Keratinocyte (primary cell): ENCODE measurements at regions not wholly inside any gene's neighbourhood (a gene's known extent, or its start where the extent isn't known, plus 50 kb on each side); places are given as distances from the start of the nearest gene placed in this dataset.

Source experiments
- DNase-seq: peaks from one replicate; pipeline ENCODE4 v3.0.0-alpha.2; 2011; ENCODE audit warnings: low read depth, missing footprints, low spot score
- FAIRE-seq: peaks from 2 replicates; lab custom pipeline; 2011; peaks lifted over from hg19 to GRCh38; lab: Jason Lieb, UNC
- H2AFZ ChIP-seq: 2 replicates; pipeline ENCODE4 v1.6.0; 2012; ENCODE audit warnings: low read length, control low read depth, inconsistent platforms; ENCODE audit not compliant: control insufficient read depth
- H3K27ac ChIP-seq: 2 replicates; pipeline ENCODE4 v1.5.1; 2011; ENCODE audit warnings: low read length; ENCODE audit not compliant: control insufficient read depth, insufficient read depth
- H3K27me3 ChIP-seq: 3 replicates; pipeline ENCODE4 v1.6.0; 2011; ENCODE audit warnings: low read length; ENCODE audit not compliant: control insufficient read depth, insufficient read depth; ENCODE audit errors: extremely low read depth
- H3K36me3 ChIP-seq, 2 experiments: 2 replicates in 1 of 2; 3 replicates in 1 of 2; pipeline ENCODE4 v1.5.1; 2011; ENCODE audit warnings: low read length in 2 of 2, mild to moderate bottlenecking in 1 of 2; ENCODE audit not compliant: control insufficient read depth in 2 of 2, insufficient read depth in 2 of 2; ENCODE audit errors: extremely low read depth in 1 of 2
- H3K4me1 ChIP-seq: 3 replicates; pipeline ENCODE4 v1.5.1; 2011; ENCODE audit warnings: low read length; ENCODE audit not compliant: control insufficient read depth, insufficient read depth; ENCODE audit errors: extremely low read depth
- H3K4me2 ChIP-seq: 3 replicates; pipeline ENCODE4 v1.6.0; 2011; ENCODE audit warnings: low read depth, low read length; ENCODE audit not compliant: control insufficient read depth, insufficient read depth; ENCODE audit errors: extremely low read depth
- H3K4me3 ChIP-seq, 3 experiments: fragments of 200-600 bp in 1 of 3; sonication (generic) in 1 of 3; 2 replicates in 2 of 3; 3 replicates in 1 of 3; pipeline ENCODE4 v1.5.1; 2011 to 2016; ENCODE audit warnings: low read length in 3 of 3, mild to moderate bottlenecking in 3 of 3, control low read depth in 2 of 3, inconsistent platforms in 1 of 3, low read depth in 1 of 3, mixed read lengths in 1 of 3, mixed run types in 1 of 3, moderate library complexity in 1 of 3; ENCODE audit not compliant: control insufficient read depth in 2 of 3, insufficient read depth in 2 of 3; ENCODE audit errors: extremely low read depth in 1 of 3
- H3K79me2 ChIP-seq: 2 replicates; pipeline ENCODE4 v1.6.0; 2012; ENCODE audit warnings: low read length; ENCODE audit not compliant: control insufficient read depth, insufficient read depth
- H3K9ac ChIP-seq: 3 replicates; pipeline ENCODE4 v1.6.0; 2011; ENCODE audit warnings: low read length; ENCODE audit not compliant: control insufficient read depth, insufficient read depth; ENCODE audit errors: extremely low read depth
- H3K9me1 ChIP-seq: 3 replicates; pipeline ENCODE4 v1.6.0; 2011; ENCODE audit warnings: low read length; ENCODE audit not compliant: control insufficient read depth, insufficient read depth; ENCODE audit errors: extremely low read depth
- H3K9me3 ChIP-seq: 2 replicates; pipeline ENCODE4 v1.5.1; 2012; ENCODE audit warnings: low read depth, low read length; ENCODE audit not compliant: control insufficient read depth
- H4K20me1 ChIP-seq: 3 replicates; pipeline ENCODE4 v1.6.0; 2011; ENCODE audit warnings: low read length; ENCODE audit not compliant: control insufficient read depth, insufficient read depth; ENCODE audit errors: extremely low read depth
- EZH2 ChIP-seq: IDR thresholded peaks from one replicate; pipeline ENCODE4 v1.6.1; 2012; ENCODE audit warnings: inconsistent platforms, mild to moderate bottlenecking, low read length, moderate library complexity
- dilution Hi-C: fragments of 300-500 bp; cut with MboI; formaldehyde crosslinking; loops from one replicate; pipeline ENCODE4 v1.7.0; 2020; ENCODE audit warnings: low sequenced_read_pairs; ENCODE audit not compliant: extremely low pct_ligation_motif_present
- TF ChIP-seq, protein P1 (sequence below), 3 experiments: IDR thresholded peaks in 1 of 3; conservative IDR thresholded peaks in 1 of 3; optimal IDR thresholded peaks in 1 of 3; 2 replicates in 2 of 3; 3 replicates in 1 of 3; pipeline versions ENCODE3 to v1.5.1; 2011; ENCODE audit warnings: low read length in 3 of 3, mild to moderate bottlenecking in 3 of 3, moderate library complexity in 2 of 3, control low read depth in 1 of 3, inconsistent platforms in 1 of 3; ENCODE audit not compliant: insufficient read depth in 2 of 3; ENCODE audit errors: extremely low read depth in 1 of 3

DNA sequence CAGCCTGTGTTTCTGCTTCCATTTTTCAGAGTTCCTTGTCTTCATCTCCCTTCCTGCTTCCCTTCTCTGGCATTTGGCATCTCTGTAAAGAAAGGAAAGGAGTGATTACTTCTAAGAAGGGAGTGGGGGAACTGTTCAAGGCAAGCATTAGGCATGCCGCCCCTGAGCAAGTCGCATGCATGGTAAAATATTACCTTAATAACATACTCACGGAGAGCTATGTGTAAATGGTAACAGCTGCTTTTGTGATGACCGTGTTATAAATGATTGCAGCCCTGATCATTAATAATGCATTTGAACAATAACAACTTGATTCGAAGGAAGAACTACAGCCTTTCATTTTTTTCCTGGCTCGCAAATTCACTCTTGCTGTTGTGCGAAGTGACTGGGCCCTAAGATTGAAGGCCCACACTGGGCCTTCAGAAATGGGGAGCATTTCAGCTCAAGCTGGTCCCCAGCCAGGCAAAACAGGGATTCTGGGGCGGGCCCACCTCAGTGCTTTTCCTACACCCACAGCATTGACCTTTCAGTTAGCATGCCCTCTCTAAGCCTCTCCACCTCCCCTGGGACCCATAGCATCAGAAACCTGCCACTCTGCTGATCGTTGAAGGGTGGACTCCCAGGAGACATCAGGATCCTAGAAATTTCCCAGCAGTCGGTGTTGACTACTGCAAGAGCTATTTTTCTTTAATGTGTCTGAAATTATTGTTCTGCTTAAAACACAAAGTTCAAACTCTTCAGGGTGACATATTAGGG is 263.0 kb upstream of the CADM1 start:
- H3K9me3 ChIP-seq = no peaks in the 10 kb centered on the region
- no peak overlapping the region for H2AFZ ChIP-seq
- no peaks in the 10 kb centered on the region for H3K79me2 ChIP-seq
- no peaks in the 10 kb centered on the region for H3K36me3 ChIP-seq
- peaks cover 19% of the 10 kb centered on the region for H3K4me1 ChIP-seq
- no peaks in the 10 kb centered on the region for H4K20me1 ChIP-seq
- H3K9me1 ChIP-seq = no peaks in the 10 kb centered on the region
- H3K27ac ChIP-seq = no peak overlapping the region
- H3K4me2 ChIP-seq = no peak overlapping the region
- no peak overlapping the region for H3K9ac ChIP-seq
- DNase-seq (no peak), FAIRE-seq (no peak)
- no peak overlapping the region for H3K4me3 ChIP-seq
- TF ChIP-seq EZH2 = no peak
- TF ChIP-seq, protein P1, sequence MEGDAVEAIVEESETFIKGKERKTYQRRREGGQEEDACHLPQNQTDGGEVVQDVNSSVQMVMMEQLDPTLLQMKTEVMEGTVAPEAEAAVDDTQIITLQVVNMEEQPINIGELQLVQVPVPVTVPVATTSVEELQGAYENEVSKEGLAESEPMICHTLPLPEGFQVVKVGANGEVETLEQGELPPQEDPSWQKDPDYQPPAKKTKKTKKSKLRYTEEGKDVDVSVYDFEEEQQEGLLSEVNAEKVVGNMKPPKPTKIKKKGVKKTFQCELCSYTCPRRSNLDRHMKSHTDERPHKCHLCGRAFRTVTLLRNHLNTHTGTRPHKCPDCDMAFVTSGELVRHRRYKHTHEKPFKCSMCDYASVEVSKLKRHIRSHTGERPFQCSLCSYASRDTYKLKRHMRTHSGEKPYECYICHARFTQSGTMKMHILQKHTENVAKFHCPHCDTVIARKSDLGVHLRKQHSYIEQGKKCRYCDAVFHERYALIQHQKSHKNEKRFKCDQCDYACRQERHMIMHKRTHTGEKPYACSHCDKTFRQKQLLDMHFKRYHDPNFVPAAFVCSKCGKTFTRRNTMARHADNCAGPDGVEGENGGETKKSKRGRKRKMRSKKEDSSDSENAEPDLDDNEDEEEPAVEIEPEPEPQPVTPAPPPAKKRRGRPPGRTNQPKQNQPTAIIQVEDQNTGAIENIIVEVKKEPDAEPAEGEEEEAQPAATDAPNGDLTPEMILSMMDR (optimal IDR thresholded peaks at IDR 0.05 in 1 of 3, IDR thresholded peaks at IDR 0.05 in 1 of 3, conservative IDR thresholded peaks at IDR 0.05 in 1 of 3; ENCODE audit: extremely low read depth in 1 of 3, insufficient read depth in 2 of 3, low read length in 3 of 3) = no peak
- dilution Hi-C loops = no loop called here
- no peaks in the 10 kb centered on the region for H3K27me3 ChIP-seq

- FAIRE-seq (no peak), DNase-seq (no peak)
- no peaks in the 10 kb centered on the region for H3K27me3 ChIP-seq
Measured at GRCh38 chr11:115766561-115766960, 262.3 kb upstream of the CADM1 start.

More at GRCh38 chr11:115766561-115766960, 262.3 kb upstream of the CADM1 start:
- Histone ChIP-seq H3K79me2 (no peaks in the 10 kb centered on the region), H2AFZ (no peak overlapping the region), H3K27ac (peak overlapping the region; percentile 51), H3K4me3 (no peak overlapping the region), H3K9me1 (no peaks in the 10 kb centered on the region), H4K20me1 (no peaks in the 10 kb centered on the region), H3K4me2 (no peak overlapping the region), H3K9ac (peak overlapping the region; percentile 5), H3K9me3 (no peaks in the 10 kb centered on the region), H3K4me1 (peaks cover 20% of the 10 kb centered on the region), H3K36me3 (no peaks in the 10 kb centered on the region)
- TF ChIP-seq, protein P1 (optimal IDR thresholded peaks at IDR 0.05 in 1 of 3, IDR thresholded peaks at IDR 0.05 in 1 of 3, conservative IDR thresholded peaks at IDR 0.05 in 1 of 3; ENCODE audit: extremely low read depth in 1 of 3, insufficient read depth in 2 of 3, low read length in 3 of 3) = no peak
- no peak for TF ChIP-seq EZH2
- dilution Hi-C loops = no loop called here
